ENCODE measurements at regions not wholly inside any gene's neighbourhood (a gene's known extent, or its start where the extent isn't known, plus 50 kb on each side); places are given as distances from the start of the nearest gene placed in this dataset.

DNA sequence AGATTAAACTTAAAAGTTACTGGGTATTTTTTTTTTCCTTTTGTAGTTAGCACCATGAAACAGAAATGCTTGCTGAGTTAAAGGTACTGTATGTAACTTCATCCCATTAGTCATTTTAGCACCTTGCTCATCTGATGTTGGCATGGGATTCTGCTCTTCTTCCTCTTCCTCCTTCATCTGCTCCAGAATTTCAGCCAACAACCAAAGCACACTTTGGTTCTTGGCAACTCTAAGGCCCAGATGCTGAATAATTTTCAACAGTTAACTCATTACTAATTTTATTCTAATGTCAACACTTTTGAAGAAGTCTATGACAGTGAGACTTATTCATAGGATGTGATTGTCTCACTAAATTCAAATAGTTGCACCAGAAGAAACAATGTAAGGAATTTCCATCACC, 359.2 kb downstream of the KCTD12 start:
- DNase-seq (ENCODE audit: low read depth in 3 of 3, low spot score in 2 of 3), result no peak

- DNase-seq (ENCODE audit: low read depth in 3 of 3, low spot score in 2 of 3), result no peak
These were observed 362.4 kb downstream of the KCTD12 start for GRCh38 chr13:76523740-76524340.

GRCh38 chr13:76522083-76522755, 364.0 kb downstream of the KCTD12 start:
- DNase-seq (ENCODE audit: low read depth in 3 of 3, low spot score in 2 of 3), result no peak

DNA sequence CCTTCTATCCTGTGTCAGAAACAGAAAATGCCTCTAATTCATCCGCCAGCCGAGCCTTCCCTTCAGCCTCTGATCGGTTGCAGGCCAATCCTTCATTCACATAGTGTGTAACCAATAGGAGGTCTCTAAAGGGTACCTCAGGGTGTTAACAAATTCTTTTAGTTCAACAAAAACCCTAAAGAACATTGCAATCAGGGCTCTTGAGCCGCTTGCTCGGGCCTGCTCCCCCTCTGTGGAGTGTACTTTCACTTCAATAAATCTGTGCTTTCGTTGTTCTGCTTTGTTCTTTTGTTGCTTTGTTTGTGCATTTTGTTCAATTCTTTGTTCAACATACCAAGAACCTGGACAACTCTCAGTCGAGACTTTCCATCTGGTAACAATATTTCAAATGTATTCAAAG, 366.5 kb downstream of the KCTD12 start:
- DNase-seq (ENCODE audit: low read depth in 3 of 3, low spot score in 2 of 3), result no peak

- no peak for DNase-seq (ENCODE audit: low read depth in 3 of 3, low spot score in 2 of 3)
These were observed 369.6 kb downstream of the KCTD12 start for GRCh38 chr13:76516586-76516985.

DNA sequence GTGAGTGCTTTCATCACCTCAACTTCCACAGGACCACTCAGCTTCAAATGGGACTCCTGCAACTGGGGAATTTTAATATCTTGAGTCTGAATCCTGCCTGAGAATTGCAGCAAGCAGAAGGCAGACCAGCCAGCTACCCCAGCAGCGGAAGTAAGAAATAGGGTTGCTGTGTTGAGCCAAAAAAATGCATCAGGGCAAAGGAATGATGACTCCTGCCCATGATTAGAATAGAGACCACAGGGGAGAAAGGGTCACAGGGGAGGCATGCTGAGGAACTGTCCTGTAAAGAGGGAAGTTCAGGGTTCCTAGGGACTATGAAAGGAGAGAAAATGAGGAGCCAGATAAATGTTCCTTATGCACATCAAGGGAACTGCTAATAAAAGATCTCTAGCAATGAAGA, 370.2 kb downstream of the KCTD12 start:
- no peak for DNase-seq (ENCODE audit: low read depth in 3 of 3, low spot score in 2 of 3)

DNA sequence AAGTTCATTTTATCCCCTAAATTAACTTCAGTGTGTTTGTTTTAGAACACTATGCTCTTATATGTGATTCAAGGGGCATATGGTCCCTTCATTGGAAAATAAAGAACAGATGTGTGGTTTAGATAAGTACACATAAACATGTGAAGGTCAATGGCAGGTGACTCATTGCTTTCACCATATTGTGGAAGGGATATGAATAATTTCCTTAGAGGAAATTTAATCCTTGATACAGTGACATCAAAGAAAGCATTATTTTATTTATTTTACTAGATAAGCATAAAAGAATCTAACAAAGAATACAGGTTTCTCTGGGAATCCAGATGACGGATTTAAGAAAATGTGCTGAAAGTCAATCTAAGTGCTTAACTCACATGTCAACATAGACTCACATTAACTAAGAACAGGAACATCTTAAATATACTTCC, 373.5 kb downstream of the KCTD12 start:
- DNase-seq (ENCODE audit: low read depth in 3 of 3, low spot score in 2 of 3), result no peak

DNA sequence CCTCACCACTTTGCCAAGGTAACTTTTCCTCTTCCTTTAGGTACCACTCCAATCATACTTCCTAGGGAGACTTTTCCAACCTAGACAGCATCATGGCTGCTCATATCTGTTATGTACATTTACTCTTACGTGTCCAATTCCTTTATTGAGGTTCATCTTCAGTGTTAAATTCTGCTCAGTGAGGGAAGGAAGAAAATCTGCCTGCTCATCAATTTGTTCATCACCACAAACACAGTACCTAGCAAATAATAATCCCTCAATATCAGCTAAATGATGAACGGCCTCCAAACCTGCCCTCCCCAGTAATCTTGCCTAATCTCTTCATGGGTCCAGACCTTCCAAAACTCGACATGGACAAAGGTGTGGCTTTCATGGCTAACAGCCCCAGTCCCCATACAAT, 380.8 kb downstream of the KCTD12 start:
- DNase-seq (ENCODE audit: low read depth in 3 of 3, low spot score in 2 of 3), result no peak

- DNase-seq (ENCODE audit: low read depth in 3 of 3, low spot score in 2 of 3), result no peak
These were observed 382.4 kb downstream of the KCTD12 start for GRCh38 chr13:76503766-76504165.

DNA sequence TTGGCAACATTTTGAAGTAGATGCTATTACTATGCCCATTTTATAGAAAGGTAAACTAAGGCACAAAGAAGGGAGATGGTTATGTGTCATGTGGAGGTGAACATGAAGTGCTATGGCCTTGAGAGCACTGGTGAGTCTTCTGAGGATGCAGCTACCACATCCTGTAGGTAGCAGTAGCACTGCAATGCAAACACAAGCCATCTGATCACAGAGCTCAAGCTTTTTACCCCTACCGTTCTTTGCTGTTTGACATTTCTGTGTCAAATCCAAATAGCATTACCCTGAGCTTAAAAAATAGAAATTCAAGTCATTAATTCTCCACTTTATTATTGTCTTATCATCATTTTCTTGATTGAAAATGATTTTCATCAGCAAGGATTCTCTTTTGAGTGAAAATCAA, 382.9 kb downstream of the KCTD12 start:
- no peak for DNase-seq (ENCODE audit: low read depth in 3 of 3, low spot score in 2 of 3)

- no peak for DNase-seq (ENCODE audit: low read depth in 3 of 3, low spot score in 2 of 3)
These were observed 385.3 kb downstream of the KCTD12 start for GRCh38 chr13:76500894-76501293.

GRCh38 chr13:76499891-76500290, 386.3 kb downstream of the KCTD12 start:
- no peak for DNase-seq (ENCODE audit: low read depth in 3 of 3, low spot score in 2 of 3)

DNA sequence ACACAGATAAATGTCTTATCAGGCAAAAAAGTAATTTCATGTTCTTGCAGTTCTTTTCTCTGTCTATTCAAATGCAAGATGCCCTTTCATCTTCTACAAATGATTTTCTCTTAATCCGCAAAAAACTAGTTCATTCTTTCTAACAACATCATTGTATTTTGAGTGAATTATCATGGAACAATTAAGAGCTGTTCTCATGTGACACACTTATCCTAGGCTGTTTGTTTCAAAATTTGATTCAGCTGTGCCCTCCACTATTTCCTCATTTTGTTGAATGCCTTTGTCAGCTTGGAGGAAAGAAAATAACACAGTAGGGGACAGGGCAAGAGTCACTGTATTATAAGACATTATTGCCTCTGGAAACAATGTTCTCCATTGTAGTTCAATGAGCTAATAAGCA, 396.9 kb downstream of the KCTD12 start:
- DNase-seq (ENCODE audit: low read depth in 3 of 3, low spot score in 2 of 3), result no peak

- no peak for DNase-seq (ENCODE audit: low read depth in 3 of 3, low spot score in 2 of 3)
These were observed 404.5 kb downstream of the KCTD12 start for GRCh38 chr13:76481738-76482137.

- no peak for DNase-seq (ENCODE audit: low read depth in 3 of 3, low spot score in 2 of 3)
These were observed 411.2 kb downstream of the KCTD12 start for GRCh38 chr13:76474966-76475365.

GRCh38 chr13:76474356-76474755, 411.8 kb downstream of the KCTD12 start:
- no peak for DNase-seq (ENCODE audit: low read depth in 3 of 3, low spot score in 2 of 3)

GRCh38 chr13:76473552-76474134, 412.6 kb downstream of the KCTD12 start:
- DNase-seq (ENCODE audit: low read depth in 3 of 3, low spot score in 2 of 3), result peak in 2 of 3 donors; percentile 53 to 63

- no peak for DNase-seq (ENCODE audit: low read depth in 3 of 3, low spot score in 2 of 3)
These were observed 413.3 kb downstream of the KCTD12 start for GRCh38 chr13:76472916-76473315.

GRCh38 chr13:76471486-76471885, 414.7 kb downstream of the KCTD12 start:
- no peak for DNase-seq (ENCODE audit: low read depth in 3 of 3, low spot score in 2 of 3)

- no peak for DNase-seq (ENCODE audit: low read depth in 3 of 3, low spot score in 2 of 3)
These were observed 415.2 kb downstream of the KCTD12 start for GRCh38 chr13:76470991-76471390.

DNA sequence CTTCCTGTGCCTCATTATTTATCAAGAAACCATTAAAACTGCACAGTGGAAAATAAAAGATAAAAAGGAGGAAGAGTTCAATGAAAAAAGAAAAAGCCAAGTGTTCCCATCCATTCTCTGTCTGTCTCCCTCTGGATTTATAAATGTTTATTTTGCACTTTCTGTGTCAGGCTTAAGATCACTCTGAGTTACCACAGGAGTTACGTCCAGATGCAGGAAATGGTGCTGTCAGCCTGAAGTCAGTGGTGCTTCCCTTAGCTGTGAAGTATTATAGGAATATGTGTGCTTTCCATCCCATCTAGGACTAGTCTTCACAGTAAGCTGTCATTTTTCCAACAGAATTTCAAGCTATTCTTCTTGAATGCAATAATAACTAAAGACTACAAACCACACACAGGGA, 420.2 kb downstream of the KCTD12 start:
- DNase-seq (ENCODE audit: low read depth in 3 of 3, low spot score in 2 of 3), result no peak

DNA sequence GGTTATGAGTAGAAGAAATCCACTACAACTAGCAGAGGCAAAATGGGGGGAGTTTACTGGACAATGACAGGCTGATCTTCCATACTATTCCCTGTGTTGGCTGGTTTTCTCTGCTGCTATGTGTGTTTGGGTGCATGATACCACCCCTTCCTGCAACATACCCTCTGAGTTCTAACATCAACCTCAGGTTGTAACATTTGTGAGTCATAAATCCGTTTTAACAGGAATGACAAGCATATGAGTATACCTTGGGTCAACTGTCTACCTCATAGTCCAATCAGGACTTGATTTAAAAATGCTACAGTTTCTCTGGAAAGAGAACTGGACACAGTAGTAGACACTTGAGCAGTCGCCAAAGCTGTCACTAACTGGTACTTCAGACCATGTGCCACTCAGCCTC, 422.9 kb downstream of the KCTD12 start:
- DNase-seq (ENCODE audit: low read depth in 3 of 3, low spot score in 2 of 3), result no peak
